Tibial nerve (tissue), 4 donors: ENCODE measurements at regions not wholly inside any gene's neighbourhood (a gene's known extent, or its start where the extent isn't known, plus 50 kb on each side); places are given as distances from the start of the nearest gene placed in this dataset.

Source experiments
- DNase-seq, 2 donors: peaks; one replicate each; pipeline ENCODE4 v3.0.0-alpha.2; 2019; ENCODE audit warnings: low spot score in 2 of 2
- H3K27ac ChIP-seq, 4 donors: fragments of 200-600 bp; sonication (generic) in 3 of 4; one replicate each; pipeline ENCODE4 v1.5.1; 2017 to 2019; ENCODE audit warnings: mild to moderate bottlenecking in 1 of 4
- H3K27me3 ChIP-seq, 2 donors: fragments of 200-600 bp; sonication (generic) in 1 of 2; one replicate each; pipeline versions ENCODE4 v1.5.1 to v1.6.0; 2017 to 2019
- H3K36me3 ChIP-seq, 3 donors: fragments of 200-600 bp; sonication (generic); one replicate each; pipeline ENCODE4 v1.5.1; 2018 to 2019
- H3K4me1 ChIP-seq, 4 donors: fragments of 200-600 bp; sonication (generic) in 3 of 4; one replicate each; pipeline ENCODE4 v1.5.1; 2017 to 2019
- H3K4me3 ChIP-seq, 4 donors: fragments of 200-600 bp; sonication (generic) in 3 of 4; one replicate each; pipeline ENCODE4 v1.5.1; 2017 to 2019; ENCODE audit warnings: mild to moderate bottlenecking in 1 of 4, moderate library complexity in 1 of 4
- H3K9me3 ChIP-seq, 4 donors: fragments of 200-600 bp; sonication (generic) in 3 of 4; one replicate each; pipeline ENCODE4 v1.5.1; 2017 to 2019
- EP300 ChIP-seq, 2 donors: sonication (generic); formaldehyde crosslinking; IDR thresholded peaks; one replicate each; pipeline ENCODE4 v1.6.1; 2017; ENCODE audit warnings: antibody characterized with exemption in 2 of 2, mild to moderate bottlenecking in 1 of 2
- POLR2A ChIP-seq, 2 donors: fragments of 450-650 bp; IDR thresholded peaks; one replicate each; pipeline ENCODE4 v1.6.1; 2017; ENCODE audit warnings: antibody characterized with exemption in 2 of 2, mild to moderate bottlenecking in 2 of 2, moderate library complexity in 2 of 2
- WGBS, 2 donors: methylation state at CpG; one replicate each; pipeline ENCODE4 v1.1.5; 2018; 5-methylcytosine and 5-hydroxymethylcytosine counted together
- TF ChIP-seq, protein P1 (sequence below), 5 experiments: fragments of 200-600 bp in 3 of 5; fragments of 450-650 bp in 2 of 5; sonication (generic) in 3 of 5; IDR thresholded peaks; one replicate each; pipeline ENCODE4 v1.5.1; 2016 to 2019; ENCODE audit warnings: antibody characterized with exemption in 5 of 5, mild to moderate bottlenecking in 3 of 5, moderate library complexity in 2 of 5

DNA sequence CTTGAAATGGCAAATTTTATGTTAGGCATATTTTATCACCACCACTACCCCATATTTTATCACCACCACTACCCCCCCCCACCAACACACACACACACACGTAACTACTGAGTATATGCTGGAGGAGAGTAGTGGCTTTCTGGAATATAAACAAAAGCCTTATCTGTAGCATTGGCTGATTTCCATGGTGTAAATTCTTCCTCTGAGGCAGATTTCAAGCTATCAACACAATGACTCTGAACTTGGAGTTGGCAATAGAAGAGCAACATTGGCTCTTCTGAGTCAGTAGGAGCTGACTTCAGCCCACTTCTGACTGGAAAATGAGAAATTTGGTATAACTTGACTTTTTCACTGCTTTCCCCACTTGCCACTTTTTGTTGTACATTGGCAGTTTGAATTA lies 143.0 kb downstream of the CAVIN4 start:
- no peak for DNase-seq
- H3K9me3 ChIP-seq, result peaks cover 0 to 2% (median 0%) of the 10 kb centered on the region in 4 donors
- no peak overlapping the region for H3K27ac ChIP-seq
- H3K27me3 ChIP-seq, result no peaks in the 10 kb centered on the region
- H3K36me3 ChIP-seq, result no peaks in the 10 kb centered on the region
- H3K4me3 ChIP-seq, result no peak overlapping the region
- WGBS, 2 donors, result 4 to 27% methylated on average over 1 of the region's 1 CpG
- TF ChIP-seq POLR2A (IDR thresholded peaks at IDR 0.05), result no peak
- H3K4me1 ChIP-seq, result no peaks in the 10 kb centered on the region

DNA sequence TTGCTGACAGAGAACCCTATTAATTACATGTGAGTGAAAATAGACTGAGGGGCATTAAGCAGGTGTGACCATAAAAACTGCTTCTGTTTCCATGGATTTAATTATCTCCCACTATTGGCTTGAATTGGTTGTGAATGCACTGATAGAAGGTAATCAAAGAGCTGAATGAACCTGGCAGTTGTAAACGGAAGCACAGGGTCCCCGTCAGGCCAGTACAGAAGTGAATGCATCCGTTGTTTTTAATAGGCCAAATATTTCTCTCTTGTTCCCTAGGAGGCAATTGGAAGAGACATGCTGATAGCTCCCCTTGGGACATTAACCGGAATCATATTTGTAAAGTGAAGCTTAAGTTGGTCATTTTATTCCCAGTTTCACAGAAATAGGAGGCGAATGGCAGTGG lies 147.0 kb downstream of the CAVIN4 start:
- Histone ChIP-seq H3K27me3 (no peaks in the 10 kb centered on the region), H3K4me1 (peaks cover 0 to 2% (median 0%) of the 10 kb centered on the region in 4 donors), H3K9me3 (peaks cover 0 to 2% (median 0%) of the 10 kb centered on the region in 4 donors), H3K36me3 (no peaks in the 10 kb centered on the region), H3K27ac (no peak overlapping the region), H3K4me3 (no peak overlapping the region)
- WGBS, 2 donors, result 43 to 46% methylated on average over 5 of the region's 5 CpGs
- TF ChIP-seq EP300 (IDR thresholded peaks at IDR 0.05) (no peak), POLR2A (IDR thresholded peaks at IDR 0.05) (no peak)
- TF ChIP-seq, protein P1, sequence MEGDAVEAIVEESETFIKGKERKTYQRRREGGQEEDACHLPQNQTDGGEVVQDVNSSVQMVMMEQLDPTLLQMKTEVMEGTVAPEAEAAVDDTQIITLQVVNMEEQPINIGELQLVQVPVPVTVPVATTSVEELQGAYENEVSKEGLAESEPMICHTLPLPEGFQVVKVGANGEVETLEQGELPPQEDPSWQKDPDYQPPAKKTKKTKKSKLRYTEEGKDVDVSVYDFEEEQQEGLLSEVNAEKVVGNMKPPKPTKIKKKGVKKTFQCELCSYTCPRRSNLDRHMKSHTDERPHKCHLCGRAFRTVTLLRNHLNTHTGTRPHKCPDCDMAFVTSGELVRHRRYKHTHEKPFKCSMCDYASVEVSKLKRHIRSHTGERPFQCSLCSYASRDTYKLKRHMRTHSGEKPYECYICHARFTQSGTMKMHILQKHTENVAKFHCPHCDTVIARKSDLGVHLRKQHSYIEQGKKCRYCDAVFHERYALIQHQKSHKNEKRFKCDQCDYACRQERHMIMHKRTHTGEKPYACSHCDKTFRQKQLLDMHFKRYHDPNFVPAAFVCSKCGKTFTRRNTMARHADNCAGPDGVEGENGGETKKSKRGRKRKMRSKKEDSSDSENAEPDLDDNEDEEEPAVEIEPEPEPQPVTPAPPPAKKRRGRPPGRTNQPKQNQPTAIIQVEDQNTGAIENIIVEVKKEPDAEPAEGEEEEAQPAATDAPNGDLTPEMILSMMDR (IDR thresholded peaks at IDR 0.05), result no peak
- no peak for DNase-seq

DNA sequence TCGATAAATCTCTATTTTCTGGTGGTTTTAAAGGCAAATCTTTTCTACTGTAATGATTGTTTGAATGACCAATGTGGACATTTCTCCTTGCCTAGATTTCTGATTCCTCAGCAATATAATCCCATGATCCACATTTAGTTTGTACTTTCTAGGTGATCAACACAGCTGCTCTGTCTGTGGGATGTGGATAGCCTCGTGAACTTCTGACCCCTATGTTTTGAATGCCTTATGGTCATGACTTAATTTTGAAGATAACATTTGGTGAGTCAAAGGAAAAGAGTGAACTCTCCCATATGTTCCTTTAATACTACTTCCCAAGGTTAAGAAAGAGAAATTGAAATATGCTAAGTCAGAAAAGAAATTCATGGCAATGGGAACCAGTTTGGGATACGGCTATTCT lies 147.5 kb downstream of the CAVIN4 start:
- Histone ChIP-seq H3K27ac (no peak overlapping the region), H3K4me3 (no peak overlapping the region), H3K27me3 (no peaks in the 10 kb centered on the region), H3K9me3 (peaks cover 0 to 2% (median 0%) of the 10 kb centered on the region in 4 donors), H3K4me1 (peaks cover 0 to 5% (median 0%) of the 10 kb centered on the region in 4 donors), H3K36me3 (no peaks in the 10 kb centered on the region)
- no peak for TF ChIP-seq EP300 (IDR thresholded peaks at IDR 0.05)
- no peak for TF ChIP-seq POLR2A (IDR thresholded peaks at IDR 0.05)
- TF ChIP-seq, protein P1 (IDR thresholded peaks at IDR 0.05), result no peak
- no peak for DNase-seq
- 59 to 60% methylated on average over 3 of the region's 3 CpGs for WGBS, 2 donors

DNA sequence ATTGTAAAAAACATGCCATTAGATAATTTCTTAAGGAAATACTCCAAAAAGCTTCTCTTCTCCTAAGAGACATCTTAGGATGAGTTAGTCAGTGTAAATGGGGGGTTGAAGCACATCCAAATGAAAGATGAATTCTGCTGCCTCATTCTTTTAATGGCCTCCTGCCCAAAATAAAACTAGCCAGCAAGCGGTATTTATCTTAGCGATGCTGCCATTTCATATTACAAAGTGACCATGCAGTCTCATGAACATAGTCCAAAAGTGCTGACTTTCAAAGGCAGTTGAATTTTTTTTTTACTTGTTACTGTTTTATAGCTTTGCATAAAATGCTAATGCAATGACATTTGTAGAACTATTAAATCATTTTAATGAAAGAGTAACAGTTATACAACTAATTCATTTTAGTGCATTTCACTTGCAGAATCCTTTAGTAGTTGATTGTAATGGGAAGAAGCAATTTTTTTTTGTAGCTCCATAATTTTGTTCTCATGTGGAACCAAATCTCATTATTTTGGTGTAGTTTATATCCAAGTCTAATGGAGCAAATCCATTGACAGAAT lies 151.5 kb downstream of the CAVIN4 start:
- H3K27me3 ChIP-seq, result no peaks in the 10 kb centered on the region
- WGBS, 2 donors, result 32 to 34% methylated on average over 2 of the region's 2 CpGs
- TF ChIP-seq POLR2A (IDR thresholded peaks at IDR 0.05), result no peak

DNA sequence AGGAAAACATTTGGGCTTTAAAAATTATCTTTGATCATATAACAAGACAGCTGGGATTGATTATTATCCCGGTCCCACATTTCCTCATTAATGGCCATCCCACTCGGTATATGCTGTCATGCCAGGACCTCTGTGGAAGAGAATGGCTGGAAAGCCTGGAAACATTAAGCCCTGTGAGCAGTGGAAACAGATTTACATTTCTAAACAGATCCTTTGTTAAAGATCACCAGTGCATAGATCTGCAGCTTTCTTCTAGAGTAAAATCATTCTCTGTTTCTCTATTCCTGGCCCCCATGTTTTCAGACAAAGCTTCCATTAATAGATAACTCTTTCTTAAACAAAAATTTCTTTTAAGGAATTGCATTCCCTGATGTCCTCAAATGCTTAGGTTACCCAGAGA lies 152.2 kb downstream of the CAVIN4 start:
- 6 to 26% methylated on average over 2 of the region's 2 CpGs for WGBS, 2 donors
- H3K4me1 ChIP-seq, result peaks cover 0 to 5% (median 0%) of the 10 kb centered on the region in 4 donors
- H3K27me3 ChIP-seq, result no peaks in the 10 kb centered on the region
- H3K9me3 ChIP-seq, result peaks cover 0 to 7% (median 0%) of the 10 kb centered on the region in 4 donors
- TF ChIP-seq, protein P1 (IDR thresholded peaks at IDR 0.05), result no peak
- TF ChIP-seq EP300 (IDR thresholded peaks at IDR 0.05) (no peak), POLR2A (IDR thresholded peaks at IDR 0.05) (no peak)
- H3K36me3 ChIP-seq, result no peaks in the 10 kb centered on the region
- no peak overlapping the region for H3K4me3 ChIP-seq
- no peak overlapping the region for H3K27ac ChIP-seq
- DNase-seq, result no peak

More for the DNA sequence above, 151.5 kb downstream of the CAVIN4 start:
- H3K27ac ChIP-seq, result no peak overlapping the region
- H3K4me1 ChIP-seq, result peaks cover 0 to 5% (median 0%) of the 10 kb centered on the region in 4 donors
- H3K36me3 ChIP-seq, result no peaks in the 10 kb centered on the region
- no peak overlapping the region for H3K4me3 ChIP-seq
- H3K9me3 ChIP-seq, result peaks cover 0 to 7% (median 0%) of the 10 kb centered on the region in 4 donors
- DNase-seq, result no peak

DNA sequence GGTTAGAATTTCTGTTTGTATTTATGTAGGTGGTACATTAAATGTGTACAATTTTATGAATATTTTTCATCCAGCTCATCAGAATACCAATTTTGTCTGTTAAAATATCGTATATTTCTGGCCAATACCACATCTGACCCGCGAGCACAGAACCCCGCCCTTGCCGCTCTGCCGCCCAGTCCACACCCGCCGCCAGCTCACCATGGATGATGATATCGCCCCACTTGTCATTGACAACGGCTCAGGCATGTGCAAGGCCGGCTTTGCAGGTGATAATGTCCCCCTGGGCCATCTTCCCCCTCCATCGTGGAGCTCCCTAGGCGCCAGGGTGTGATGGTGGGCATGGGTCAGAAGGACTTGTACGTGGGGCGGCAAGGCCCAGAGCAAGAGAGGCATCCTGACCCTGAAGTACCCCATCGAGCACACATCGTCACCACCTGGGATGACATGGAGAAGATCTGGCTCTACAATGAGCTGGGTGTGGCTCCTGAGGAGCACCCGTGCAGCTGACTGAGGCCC lies 153.2 kb downstream of the CAVIN4 start:
- DNase-seq, result no peak
- H3K4me1 ChIP-seq, result peaks cover 0 to 5% (median 0%) of the 10 kb centered on the region in 4 donors
- H3K4me3 ChIP-seq, result no peak overlapping the region
- no peaks in the 10 kb centered on the region for H3K36me3 ChIP-seq
- H3K9me3 ChIP-seq, result peaks cover 0 to 7% (median 0%) of the 10 kb centered on the region in 4 donors
- no peak overlapping the region for H3K27ac ChIP-seq
- 93 to 95% methylated on average over 17 to 18 of the region's 18 CpGs for WGBS, 2 donors
- TF ChIP-seq, protein P1 (IDR thresholded peaks at IDR 0.05), result no peak
- H3K27me3 ChIP-seq, result no peaks in the 10 kb centered on the region
